HUES6 (cell line): ENCODE measurements at regions not wholly inside any gene's neighbourhood (a gene's known extent, or its start where the extent isn't known, plus 50 kb on each side); places are given as distances from the start of the nearest gene placed in this dataset.
"Not testable (repeated sequence)": the region's sequence is repeated elsewhere in the genome, so short reads cannot be mapped to it uniquely, and the experiment has no call there.

Experiments used
- H3K27ac ChIP-seq: 2 replicates; pipeline ENCODE4 v1.7.0; 2013; ENCODE audit warnings: low read depth, mild to moderate bottlenecking, low read length, inconsistent platforms
- H3K27me3 ChIP-seq: 2 replicates; pipeline ENCODE4 v1.6.1; 2013; ENCODE audit warnings: low read length; ENCODE audit not compliant: control insufficient read depth, insufficient read depth
- H3K36me3 ChIP-seq: 2 replicates; pipeline ENCODE4 v1.6.1; 2013; ENCODE audit warnings: low read length; ENCODE audit not compliant: control insufficient read depth, insufficient read depth
- H3K4me1 ChIP-seq: 2 replicates; pipeline ENCODE4 v1.6.1; 2013; ENCODE audit warnings: low read length; ENCODE audit not compliant: control insufficient read depth, insufficient read depth
- H3K4me3 ChIP-seq: 2 replicates; pipeline ENCODE4 v1.5.1; 2013; ENCODE audit warnings: low read depth, low read length
- H3K9ac ChIP-seq: one replicate; pipeline ENCODE4 v1.6.1; 2013; ENCODE audit warnings: mild to moderate bottlenecking, low read length
- H3K9me3 ChIP-seq: 2 replicates; pipeline ENCODE4 v1.6.1; 2013; ENCODE audit warnings: low read depth, low read length; ENCODE audit not compliant: control insufficient read depth, insufficient read depth

- Histone ChIP-seq H3K4me1 (no peaks in the 10 kb centered on the region), H3K36me3 (no peaks in the 10 kb centered on the region), H3K4me3 (no peak overlapping the region), H3K9ac (no peak overlapping the region), H3K27ac (no peak overlapping the region), H3K27me3 (no peaks in the 10 kb centered on the region), H3K9me3 (peaks cover 8% of the 10 kb centered on the region)
Measured at GRCh38 chr4:16417198-16417597, 190.9 kb upstream of the TAPT1 start.

GRCh38 chr4:16416601-16417000 is 190.3 kb upstream of the TAPT1 start:
- Histone ChIP-seq H3K9me3 (peaks cover 8% of the 10 kb centered on the region), H3K36me3 (no peaks in the 10 kb centered on the region), H3K27me3 (no peaks in the 10 kb centered on the region), H3K27ac (no peak overlapping the region), H3K4me3 (no peak overlapping the region), H3K9ac (no peak overlapping the region), H3K4me1 (no peaks in the 10 kb centered on the region)

- Histone ChIP-seq H3K27ac (no peak overlapping the region), H3K9ac (no peak overlapping the region), H3K36me3 (no peaks in the 10 kb centered on the region)
Measured at GRCh38 chr4:16415751-16416150, 189.5 kb upstream of the TAPT1 start.

DNA sequence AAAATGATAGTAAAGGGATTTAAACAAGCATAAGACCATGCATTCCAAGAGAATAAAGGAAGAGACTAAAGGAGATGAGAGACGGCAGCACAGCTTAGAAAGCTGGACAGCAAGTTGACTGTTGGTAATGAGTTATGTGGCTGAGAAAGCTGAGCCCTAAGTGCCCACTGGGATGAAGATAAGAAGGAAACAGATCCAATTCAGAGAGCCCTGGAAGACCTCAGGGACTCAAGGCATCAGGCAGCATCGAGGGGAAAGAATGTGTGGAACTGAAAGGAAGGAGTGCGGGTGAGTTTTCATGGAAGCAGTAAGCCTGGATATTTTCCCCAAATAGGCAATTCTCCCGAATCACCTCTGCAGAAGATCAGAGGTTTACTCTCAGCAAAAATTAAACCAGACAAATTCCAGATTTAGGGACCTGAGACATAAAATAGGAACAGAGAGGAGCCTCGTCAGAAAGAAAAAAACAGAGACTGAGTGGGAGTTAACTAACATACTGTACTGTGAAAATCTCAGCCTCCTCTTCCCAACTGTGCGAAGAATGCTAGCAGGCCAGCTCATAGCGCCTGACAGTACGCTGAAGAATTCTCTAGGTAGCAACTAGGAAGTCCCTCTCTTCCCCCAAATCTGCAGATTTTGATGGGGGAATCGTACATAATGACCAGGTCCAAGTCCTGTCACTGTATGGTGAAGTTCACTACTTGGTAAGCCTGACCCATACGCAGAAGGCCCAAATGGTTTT is 187.7 kb upstream of the TAPT1 start:
- no peaks in the 10 kb centered on the region for H3K36me3 ChIP-seq
- H3K9ac ChIP-seq = no peak overlapping the region
- no peak overlapping the region for H3K4me3 ChIP-seq
- H3K9me3 ChIP-seq = no peaks in the 10 kb centered on the region
- no peak overlapping the region for H3K27ac ChIP-seq
- H3K4me1 ChIP-seq = no peaks in the 10 kb centered on the region
- H3K27me3 ChIP-seq = no peaks in the 10 kb centered on the region

More at GRCh38 chr4:16415751-16416150, 189.5 kb upstream of the TAPT1 start:
- no peak overlapping the region for H3K4me3 ChIP-seq
- H3K9me3 ChIP-seq = peaks cover 5% of the 10 kb centered on the region
- no peaks in the 10 kb centered on the region for H3K4me1 ChIP-seq
- H3K27me3 ChIP-seq = no peaks in the 10 kb centered on the region

DNA sequence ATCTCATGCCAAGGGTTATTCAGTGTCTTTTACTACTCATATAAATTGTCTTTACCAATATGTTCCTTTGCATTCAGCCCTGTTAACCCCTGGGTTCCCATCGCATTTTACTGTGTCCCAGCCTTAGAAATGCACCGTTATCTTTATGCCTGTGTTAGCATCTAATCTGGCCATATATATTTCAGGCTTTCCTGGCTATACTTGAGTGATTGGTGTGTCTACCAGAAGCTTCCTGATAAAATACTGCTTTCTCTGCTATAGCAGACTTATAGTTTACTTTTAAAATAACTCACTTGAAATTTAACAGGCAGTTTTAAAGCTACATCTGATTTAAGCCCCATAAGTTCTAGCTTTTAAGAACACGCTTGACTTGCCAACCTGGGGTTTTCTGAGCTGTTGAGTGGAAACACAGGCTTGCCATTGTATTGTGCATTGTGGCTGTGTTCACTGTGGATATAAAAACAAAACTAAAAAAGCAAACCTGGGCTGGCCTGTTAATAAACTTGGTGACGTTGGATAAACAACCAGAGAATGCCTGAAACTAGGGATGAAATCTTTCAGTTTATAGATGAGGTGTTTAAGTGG is 185.3 kb upstream of the TAPT1 start:
- no peak overlapping the region for H3K9ac ChIP-seq
- H3K27ac ChIP-seq = no peak overlapping the region
- no peaks in the 10 kb centered on the region for H3K4me1 ChIP-seq
- H3K27me3 ChIP-seq = no peaks in the 10 kb centered on the region
- peaks cover 10% of the 10 kb centered on the region; the same call in 1 of the 2 replicates for H3K9me3 ChIP-seq
- no peaks in the 10 kb centered on the region for H3K36me3 ChIP-seq
- H3K4me3 ChIP-seq = no peak overlapping the region

DNA sequence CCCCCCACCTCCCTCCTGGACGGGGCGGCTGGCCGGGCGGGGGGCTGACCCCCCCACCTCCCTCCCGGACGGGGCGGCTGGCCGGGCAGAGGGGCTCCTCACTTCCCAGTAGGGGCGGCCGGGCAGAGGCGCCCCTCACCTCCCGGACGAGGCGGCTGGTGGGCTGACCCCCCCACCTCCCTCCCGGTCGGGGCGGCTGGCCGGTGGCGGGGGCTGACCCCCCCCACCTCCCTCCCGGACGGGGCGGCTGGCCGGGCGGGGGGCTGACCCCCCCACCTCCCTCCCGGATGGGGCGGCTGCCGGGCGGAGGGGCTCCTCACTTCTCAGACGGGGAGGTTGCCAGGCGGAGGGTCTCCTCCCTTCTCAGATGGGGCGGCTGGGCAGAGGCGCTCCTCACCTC is 166.9 kb upstream of the TAPT1 start:
- H3K9me3 ChIP-seq = peaks cover 22% of the 10 kb centered on the region
- not testable (repeated sequence) for H3K9ac ChIP-seq, H3K4me1 ChIP-seq, H3K27me3 ChIP-seq, H3K4me3 ChIP-seq, H3K27ac ChIP-seq, H3K36me3 ChIP-seq

GRCh38 chr4:16391196-16391595 is 164.9 kb upstream of the TAPT1 start:
- no peak overlapping the region for H3K9ac ChIP-seq
- no peaks in the 10 kb centered on the region for H3K36me3 ChIP-seq
- no peaks in the 10 kb centered on the region for H3K27me3 ChIP-seq
- H3K4me1 ChIP-seq = no peaks in the 10 kb centered on the region
- H3K4me3 ChIP-seq = no peak overlapping the region
- peaks cover 22% of the 10 kb centered on the region for H3K9me3 ChIP-seq
- no peak overlapping the region for H3K27ac ChIP-seq

- no peak overlapping the region for H3K27ac ChIP-seq
- H3K36me3 ChIP-seq = no peaks in the 10 kb centered on the region
- no peak overlapping the region for H3K4me3 ChIP-seq
- H3K27me3 ChIP-seq = no peaks in the 10 kb centered on the region
- no peaks in the 10 kb centered on the region for H3K4me1 ChIP-seq
- H3K9me3 ChIP-seq = peaks cover 5% of the 10 kb centered on the region; the same call in 1 of the 2 replicates
- no peak overlapping the region for H3K9ac ChIP-seq
Measured at GRCh38 chr4:16387448-16387847, 161.2 kb upstream of the TAPT1 start.

DNA sequence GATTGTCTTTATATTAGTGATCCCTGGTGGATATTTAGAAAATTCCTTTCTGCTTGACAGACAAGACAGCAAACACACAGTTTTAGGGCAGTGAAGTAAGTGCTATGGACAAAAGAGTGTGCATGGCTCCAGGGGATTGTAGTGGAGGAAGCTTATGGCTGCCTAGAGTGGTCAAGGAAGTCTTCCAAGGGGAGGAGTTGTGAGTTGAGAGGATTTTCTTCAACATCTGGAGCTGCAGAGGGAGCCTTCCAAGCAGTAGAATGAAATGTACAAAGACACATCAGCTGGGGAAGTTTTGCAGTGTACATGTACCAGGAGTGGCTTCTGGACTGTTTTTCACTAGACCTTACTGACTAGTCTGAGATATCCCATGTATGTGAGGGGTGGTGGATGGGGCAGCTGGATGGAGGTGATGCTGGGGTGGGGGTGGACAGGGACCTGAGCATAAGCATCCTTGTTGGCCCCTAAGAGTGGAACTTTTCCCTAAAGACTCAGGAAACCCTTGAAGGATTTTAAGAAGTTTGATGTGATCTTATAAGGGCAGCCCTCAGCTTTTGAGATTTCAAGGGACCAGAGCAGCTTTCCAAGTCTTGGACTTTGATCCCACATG is 160.5 kb upstream of the TAPT1 start:
- Histone ChIP-seq H3K4me3 (no peak overlapping the region), H3K4me1 (no peaks in the 10 kb centered on the region), H3K27me3 (no peaks in the 10 kb centered on the region), H3K36me3 (no peaks in the 10 kb centered on the region), H3K27ac (no peak overlapping the region), H3K9me3 (0 out of 2 replicates have a peak, but pooled peaks cover under 1% of the 10 kb centered on the region), H3K9ac (no peak overlapping the region)

- no peak overlapping the region for H3K27ac ChIP-seq
- H3K9ac ChIP-seq = no peak overlapping the region
- H3K36me3 ChIP-seq = no peaks in the 10 kb centered on the region
- no peaks in the 10 kb centered on the region for H3K27me3 ChIP-seq
- no peaks in the 10 kb centered on the region for H3K4me1 ChIP-seq
- no peak overlapping the region for H3K4me3 ChIP-seq
- H3K9me3 ChIP-seq = no peaks in the 10 kb centered on the region
Measured at GRCh38 chr4:16384576-16384975, 158.3 kb upstream of the TAPT1 start.

- H3K36me3 ChIP-seq = no peaks in the 10 kb centered on the region
- H3K27ac ChIP-seq = no peak overlapping the region
- H3K9ac ChIP-seq = no peak overlapping the region
- no peak overlapping the region for H3K4me3 ChIP-seq
- H3K4me1 ChIP-seq = peaks cover 5% of the 10 kb centered on the region; the same call in 1 of the 2 replicates
- no peaks in the 10 kb centered on the region for H3K27me3 ChIP-seq
- H3K9me3 ChIP-seq = no peaks in the 10 kb centered on the region
Measured at GRCh38 chr4:16382571-16382970, 156.3 kb upstream of the TAPT1 start.
